GM19372 (cell line): ENCODE measurements at regions not wholly inside any gene's neighbourhood (a gene's known extent, or its start where the extent isn't known, plus 50 kb on each side); places are given as distances from the start of the nearest gene placed in this dataset.

ENCODE experiments used
- ATAC-seq: cut with Tn5 transposase; IDR thresholded peaks from one replicate; pipeline ENCODE4 v1.9.1; 2021; ENCODE audit warnings: mild to moderate bottlenecking, low read depth, moderate library complexity; ENCODE audit not compliant: unreplicated experiment

DNA sequence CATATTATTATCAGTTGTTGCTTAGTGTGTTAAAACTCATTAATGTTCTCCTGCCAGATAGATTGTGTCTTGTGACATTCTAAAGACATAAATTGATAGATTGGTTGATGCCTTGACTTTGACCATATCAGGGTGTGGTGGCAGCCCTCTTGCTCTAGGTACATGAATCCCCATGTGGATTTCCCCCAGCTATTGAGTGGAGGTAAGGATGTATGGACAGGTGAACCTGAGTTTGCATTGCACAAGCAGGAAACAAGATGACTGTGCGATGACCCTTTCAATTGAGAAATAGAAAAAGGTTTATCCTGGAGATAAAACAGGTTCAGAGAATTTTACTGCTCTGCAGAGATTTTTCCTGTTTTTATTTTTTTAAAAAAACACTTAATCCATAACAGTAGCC is 619.2 kb downstream of the SPRY1 start:
- ATAC-seq = no peak

DNA sequence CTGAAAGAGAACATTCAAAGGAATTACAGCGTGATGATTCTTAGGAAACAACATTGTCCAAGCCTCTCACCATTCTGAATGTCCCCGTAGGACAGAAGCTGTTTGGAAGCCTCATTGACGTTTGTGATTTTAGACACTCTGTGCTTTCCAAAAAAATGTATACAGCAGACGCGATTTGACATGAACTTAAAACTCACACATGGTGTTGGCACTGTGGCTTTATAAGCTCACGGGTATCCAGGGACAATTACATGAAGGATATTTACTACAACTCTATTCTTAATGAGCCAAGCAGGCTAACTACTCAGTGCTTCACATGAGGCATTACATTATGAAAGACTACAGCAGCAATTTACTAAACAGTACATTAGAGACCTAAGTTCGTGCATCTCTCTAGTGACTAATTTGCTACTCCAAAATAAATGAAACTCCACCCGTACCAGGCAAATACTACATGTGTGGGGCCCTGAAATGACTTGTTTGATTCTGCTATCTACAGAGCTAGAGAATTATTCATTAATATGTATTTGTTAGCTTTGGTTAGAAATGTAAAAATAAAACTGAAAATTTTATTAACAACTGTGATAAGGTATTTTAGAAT is 620.7 kb downstream of the SPRY1 start:
- ATAC-seq = no peak

DNA sequence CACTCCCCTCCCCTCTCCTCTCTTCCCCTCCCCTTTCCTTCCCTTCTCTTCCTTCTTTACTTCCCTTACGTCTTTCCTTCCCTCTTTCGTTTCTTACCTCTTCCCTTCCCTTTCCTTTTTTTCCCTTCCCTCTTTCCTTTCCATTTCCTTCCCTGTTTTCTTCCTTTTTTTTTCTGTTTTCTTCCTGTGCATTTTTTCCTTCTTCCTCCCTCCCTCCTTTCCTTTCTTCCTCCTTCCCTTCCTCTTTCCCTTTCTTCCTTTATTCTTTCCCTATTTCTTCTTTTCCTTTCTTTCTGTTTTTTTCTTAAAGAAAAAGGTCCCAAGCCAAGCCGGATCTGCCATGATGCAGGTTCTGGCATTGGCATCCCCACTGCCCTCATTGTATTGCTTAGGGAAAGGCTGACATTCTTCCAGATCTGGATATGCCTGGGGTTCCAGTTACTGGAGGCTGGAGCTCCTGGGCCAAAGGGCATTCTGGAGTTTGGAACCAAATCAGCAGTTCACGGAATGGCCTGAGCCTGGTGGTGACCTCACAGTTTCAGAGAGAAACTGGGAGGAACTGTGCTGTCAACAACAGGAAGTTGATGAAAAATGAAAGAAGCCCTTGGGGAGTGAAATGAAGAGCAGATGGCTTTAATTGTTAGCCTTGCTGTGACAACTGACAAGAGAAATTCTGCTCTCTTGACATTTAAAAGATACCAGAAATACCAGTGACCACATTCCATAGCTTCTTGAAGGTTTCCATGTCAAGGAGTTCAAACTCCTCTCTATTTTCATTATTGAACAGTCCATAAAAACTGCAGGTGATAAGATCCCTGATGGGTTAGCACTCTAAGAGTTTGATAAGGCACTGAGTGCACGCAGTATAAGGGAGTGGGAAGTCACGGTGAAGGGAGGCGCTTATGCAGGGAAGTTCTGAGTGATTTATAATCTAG is 622.1 kb downstream of the SPRY1 start:
- peak; percentile 98 for ATAC-seq

GRCh38 chr4:124019749-124020549 is 623.4 kb downstream of the SPRY1 start:
- ATAC-seq = no peak

- ATAC-seq = no peak
These were observed 628.4 kb downstream of the SPRY1 start for GRCh38 chr4:124025000-124025399.

GRCh38 chr4:124025428-124025827 is 628.8 kb downstream of the SPRY1 start:
- ATAC-seq = no peak

DNA sequence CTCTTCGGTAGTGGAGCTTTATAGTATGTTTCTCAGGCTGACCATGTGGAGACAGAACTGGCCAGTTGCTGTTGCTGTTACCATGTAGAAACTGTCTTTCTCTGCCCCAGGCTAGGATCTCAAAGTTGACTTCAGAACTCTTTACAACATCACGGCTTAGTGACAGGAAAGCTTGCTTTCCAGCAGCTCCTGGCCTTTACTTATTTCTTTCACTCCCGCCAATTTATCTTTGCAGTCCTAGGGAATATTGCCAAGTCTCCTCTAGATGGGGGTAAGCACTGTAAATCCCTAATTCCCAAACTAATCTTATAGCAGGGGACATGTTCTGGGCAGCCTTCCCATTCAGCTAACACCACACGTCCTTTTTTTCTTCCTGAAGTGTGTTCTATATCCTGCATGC is 631.6 kb downstream of the SPRY1 start:
- no peak for ATAC-seq

DNA sequence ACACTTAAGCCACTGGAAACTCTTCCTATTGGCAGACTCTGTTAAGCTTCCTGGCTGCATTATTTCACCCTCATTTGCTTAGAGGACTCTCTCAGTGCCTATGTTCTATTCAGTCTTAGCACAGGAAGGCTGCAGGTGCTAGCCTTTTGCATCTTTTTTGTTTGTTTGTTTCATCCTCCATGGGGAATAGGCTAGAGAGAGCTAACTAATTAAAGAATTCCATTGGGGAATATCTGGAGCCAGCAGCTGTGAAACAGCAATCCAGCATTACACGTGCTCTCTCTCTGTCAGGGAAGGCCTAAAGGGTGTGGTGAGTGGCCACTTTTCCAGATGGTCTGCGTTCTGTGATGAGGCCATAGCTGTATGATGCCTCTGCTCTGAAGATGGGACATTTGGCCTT is 633.6 kb downstream of the SPRY1 start:
- no peak for ATAC-seq

DNA sequence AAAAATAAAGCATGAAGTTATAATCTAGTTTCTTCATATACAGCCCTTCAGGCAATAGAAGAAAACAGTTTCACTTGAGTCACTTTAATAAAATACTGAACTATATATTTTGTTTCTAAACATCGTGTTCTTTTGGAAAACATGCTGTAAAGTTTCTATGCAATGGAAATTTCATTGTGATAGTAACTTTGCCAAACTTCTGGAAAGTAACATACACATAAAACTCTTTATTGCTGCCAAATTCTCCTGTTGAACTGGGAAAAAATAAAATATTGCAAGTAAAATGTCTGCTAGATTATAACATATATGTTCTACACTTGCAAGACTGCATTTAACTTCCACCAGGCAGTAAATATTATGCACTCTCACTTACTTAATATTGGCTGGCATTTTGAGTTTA is 635.4 kb downstream of the SPRY1 start:
- ATAC-seq = no peak

DNA sequence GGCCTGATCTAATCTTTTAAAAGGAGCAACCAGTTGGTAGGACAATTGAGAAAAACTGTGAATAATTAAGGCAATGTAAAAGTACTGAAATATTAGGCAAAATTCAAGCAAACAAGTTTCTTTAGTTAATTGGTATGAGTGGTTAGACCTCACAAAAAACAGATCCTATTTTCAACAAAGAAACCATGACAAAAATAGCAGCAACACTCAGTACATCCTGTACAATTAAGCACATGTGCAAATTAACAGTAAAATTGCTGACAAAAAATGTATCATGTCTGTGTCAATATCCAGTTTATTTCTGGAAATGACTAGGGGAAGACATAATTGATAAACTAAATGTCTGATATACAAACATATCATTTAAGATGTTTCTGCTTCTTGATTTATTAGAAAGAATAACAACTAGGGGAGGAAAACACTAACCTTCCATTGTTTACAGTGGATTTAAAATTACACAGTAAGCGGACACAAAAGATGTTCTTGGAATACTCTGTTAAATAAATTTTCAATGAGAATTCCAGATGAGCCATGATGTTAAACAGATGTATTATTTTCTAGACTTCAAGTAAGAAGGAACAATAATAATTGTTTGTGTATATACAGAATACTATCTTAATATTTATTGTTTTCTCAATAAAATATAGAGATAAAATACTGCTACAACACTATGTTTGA is 638.9 kb downstream of the SPRY1 start:
- ATAC-seq = no peak

GRCh38 chr4:124037236-124037635 is 640.6 kb downstream of the SPRY1 start:
- ATAC-seq = no peak

DNA sequence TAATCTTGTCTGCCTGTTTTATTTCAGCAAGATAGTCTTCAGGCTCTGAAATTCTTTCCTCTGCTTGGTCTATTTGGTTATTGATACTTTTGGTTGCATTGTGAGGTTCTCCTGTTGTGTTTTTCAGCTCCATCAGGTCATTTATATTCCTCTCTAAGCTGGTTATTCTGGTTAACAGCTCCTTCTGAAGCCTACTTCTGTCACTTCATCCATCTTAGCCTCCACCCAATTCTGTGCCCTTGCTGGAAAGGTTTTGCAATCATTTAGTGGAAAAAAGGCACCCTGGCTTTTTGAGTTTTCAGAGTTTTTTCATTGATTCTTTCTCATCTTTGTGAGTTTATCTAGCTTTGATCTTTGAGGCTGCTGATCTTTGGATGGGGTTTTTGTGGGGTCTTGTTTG is 647.7 kb downstream of the SPRY1 start:
- ATAC-seq = no peak

DNA sequence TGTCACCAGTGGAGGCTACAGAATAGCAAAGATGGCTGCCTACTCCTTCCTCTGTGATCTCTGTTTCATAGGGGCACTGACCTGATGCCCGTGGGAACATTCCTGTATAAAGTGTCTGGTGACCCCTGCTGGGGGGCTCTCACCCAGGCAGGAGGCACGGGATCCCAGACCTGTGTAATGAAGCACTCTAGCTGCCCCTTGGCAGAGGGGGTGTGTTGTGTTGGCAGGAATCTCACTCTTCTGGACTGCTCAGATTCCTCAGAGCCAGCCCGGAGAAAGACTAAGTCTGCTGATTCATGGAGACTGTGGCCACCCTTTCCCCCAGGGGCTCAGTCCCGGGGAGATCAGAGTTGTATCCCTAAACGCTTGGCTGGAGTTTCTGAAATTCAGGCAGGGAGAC is 648.3 kb downstream of the SPRY1 start:
- no peak for ATAC-seq

DNA sequence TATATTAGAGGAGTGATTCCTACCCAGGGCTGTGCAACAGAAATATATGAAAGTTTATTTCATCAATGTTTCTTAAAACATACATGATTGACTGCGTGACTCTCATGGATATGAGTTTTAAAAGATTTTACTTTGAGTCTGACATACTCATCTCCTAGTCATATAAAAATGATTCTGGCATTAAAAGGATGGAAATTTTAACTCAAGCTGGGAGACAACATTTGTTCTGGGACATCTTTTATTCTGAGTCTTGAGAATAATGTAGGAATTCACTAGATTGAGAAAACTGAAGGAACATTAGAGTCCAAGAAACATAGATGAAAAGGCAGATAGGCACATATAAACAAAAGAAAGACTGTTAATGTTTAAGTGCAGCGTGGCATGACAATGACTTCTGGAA is 649.6 kb downstream of the SPRY1 start:
- ATAC-seq = no peak

DNA sequence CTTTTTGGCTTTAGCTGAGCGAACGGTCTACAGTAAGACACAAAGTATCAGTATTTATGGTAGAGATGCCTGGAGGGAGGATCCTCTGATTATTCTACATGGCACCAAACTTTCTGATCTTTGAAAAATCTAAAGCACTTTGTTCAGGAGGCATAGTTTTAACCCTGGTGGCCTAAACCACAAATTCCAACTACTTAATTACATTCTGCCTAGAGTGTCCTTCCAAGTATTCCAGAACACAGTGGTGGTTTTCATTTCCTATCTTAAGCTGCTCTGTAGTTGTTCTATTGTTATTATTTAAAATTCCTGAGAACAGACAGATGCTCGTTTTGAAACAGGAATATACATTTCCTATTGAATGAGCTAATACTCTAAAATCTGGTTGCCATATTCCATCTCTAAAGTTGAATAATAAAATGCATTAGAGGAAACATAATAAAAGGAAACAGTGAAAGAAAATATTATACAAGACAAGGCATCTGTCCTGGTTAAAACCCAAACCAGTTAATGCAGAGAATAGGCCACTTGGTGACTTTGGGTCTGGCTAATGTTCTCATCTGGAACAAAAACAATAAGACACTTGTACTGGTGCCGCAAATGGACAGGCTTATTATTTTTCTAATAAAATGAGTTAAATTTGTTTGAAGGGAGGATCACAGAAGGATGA is 657.4 kb downstream of the SPRY1 start:
- ATAC-seq = no peak

GRCh38 chr4:124055336-124055735 is 657.2 kb downstream of the ANKRD50 start:
- ATAC-seq = no peak

DNA sequence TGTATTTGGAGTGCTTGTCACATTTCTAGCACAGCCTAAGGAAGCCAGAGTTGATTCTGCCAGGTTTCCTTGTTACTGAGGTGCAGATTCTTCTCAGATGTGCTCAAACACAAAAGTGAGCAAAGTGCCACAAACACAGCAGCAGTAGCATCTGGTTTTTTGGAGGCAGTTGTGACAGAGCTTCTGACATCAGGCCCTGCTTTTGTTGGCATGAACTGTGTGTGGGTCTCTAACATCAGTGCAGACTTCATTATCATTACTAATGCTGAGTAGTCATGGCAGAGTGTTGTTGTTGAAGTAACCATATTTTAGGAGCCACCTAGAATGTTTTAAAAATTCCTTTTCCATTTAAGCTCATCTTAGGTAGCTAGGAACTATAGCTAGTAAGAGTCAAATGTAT is 656.6 kb downstream of the ANKRD50 start:
- ATAC-seq = no peak

- peak; percentile 61 for ATAC-seq
These were observed 652.1 kb downstream of the ANKRD50 start for GRCh38 chr4:124060261-124060918.

GRCh38 chr4:124061413-124061812 is 651.1 kb downstream of the ANKRD50 start:
- ATAC-seq = no peak

DNA sequence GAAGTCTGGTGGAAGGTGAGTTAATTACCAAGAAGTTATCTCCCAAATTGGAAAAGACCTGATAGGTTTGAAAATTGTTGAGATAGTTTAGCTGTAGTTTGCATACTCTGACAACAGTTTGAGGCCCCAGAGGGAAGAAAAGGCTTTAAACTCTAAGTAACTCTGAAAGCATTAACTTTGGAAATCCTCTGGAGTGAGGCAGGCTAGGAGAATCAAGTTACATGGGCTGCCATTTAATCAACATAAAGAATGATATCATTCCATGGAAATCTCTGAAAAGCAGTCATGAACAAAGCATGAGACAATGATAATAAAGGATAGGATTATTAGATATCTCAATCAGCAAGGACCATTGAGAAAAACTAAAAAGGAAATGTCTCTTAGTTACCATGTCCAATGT is 647.1 kb downstream of the ANKRD50 start:
- ATAC-seq = no peak
